Sigmoid colon (tissue), 4 donors: ENCODE measurements at regions not wholly inside any gene's neighbourhood (a gene's known extent, or its start where the extent isn't known, plus 50 kb on each side); places are given as distances from the start of the nearest gene placed in this dataset.

ENCODE experiments used
- POLR2AphosphoS5 ChIP-seq, 4 donors: sonication (generic); formaldehyde crosslinking; IDR thresholded peaks; one replicate each; pipeline ENCODE4 v1.6.1; 2017; ENCODE audit warnings: antibody characterized with exemption in 4 of 4
- TF ChIP-seq, protein P1 (sequence below), 4 experiments: fragments of 450-650 bp in 3 of 4; fragments of 200-600 bp in 1 of 4; IDR thresholded peaks; one replicate each; pipeline ENCODE4 v1.5.1; 2016 to 2019; ENCODE audit warnings: antibody characterized with exemption in 4 of 4, mild to moderate bottlenecking in 3 of 4, moderate library complexity in 2 of 4

- TF ChIP-seq, protein P1, sequence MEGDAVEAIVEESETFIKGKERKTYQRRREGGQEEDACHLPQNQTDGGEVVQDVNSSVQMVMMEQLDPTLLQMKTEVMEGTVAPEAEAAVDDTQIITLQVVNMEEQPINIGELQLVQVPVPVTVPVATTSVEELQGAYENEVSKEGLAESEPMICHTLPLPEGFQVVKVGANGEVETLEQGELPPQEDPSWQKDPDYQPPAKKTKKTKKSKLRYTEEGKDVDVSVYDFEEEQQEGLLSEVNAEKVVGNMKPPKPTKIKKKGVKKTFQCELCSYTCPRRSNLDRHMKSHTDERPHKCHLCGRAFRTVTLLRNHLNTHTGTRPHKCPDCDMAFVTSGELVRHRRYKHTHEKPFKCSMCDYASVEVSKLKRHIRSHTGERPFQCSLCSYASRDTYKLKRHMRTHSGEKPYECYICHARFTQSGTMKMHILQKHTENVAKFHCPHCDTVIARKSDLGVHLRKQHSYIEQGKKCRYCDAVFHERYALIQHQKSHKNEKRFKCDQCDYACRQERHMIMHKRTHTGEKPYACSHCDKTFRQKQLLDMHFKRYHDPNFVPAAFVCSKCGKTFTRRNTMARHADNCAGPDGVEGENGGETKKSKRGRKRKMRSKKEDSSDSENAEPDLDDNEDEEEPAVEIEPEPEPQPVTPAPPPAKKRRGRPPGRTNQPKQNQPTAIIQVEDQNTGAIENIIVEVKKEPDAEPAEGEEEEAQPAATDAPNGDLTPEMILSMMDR (IDR thresholded peaks at IDR 0.05), result no peak
- TF ChIP-seq POLR2AphosphoS5 (IDR thresholded peaks at IDR 0.05), result no peak
These were observed 150.7 kb downstream of the KCTD15 start for GRCh38 chr19:33947265-33947964.
